NOMO-1 treated with DMSO at 0.1 percent for 48 hours (cell line): ENCODE measurements at regions not wholly inside any gene's neighbourhood (a gene's known extent, or its start where the extent isn't known, plus 50 kb on each side); places are given as distances from the start of the nearest gene placed in this dataset.

ENCODE experiments used
- DNase-seq: peaks from one replicate; lab custom pipeline; 2025; ENCODE audit not compliant: unreplicated experiment; lab: John Stamatoyannopoulos, UW

- DNase-seq: no peak
Observed at GRCh38 chr5:85823462-85824426, 794.0 kb upstream of the COX7C start.

- no peak for DNase-seq
Observed at GRCh38 chr5:85838781-85839180, 779.0 kb upstream of the COX7C start.

- no peak for DNase-seq
Observed at GRCh38 chr5:85841653-85842052, 776.1 kb upstream of the COX7C start.

GRCh38 chr5:85843535-85843934 lies 774.2 kb upstream of the COX7C start:
- DNase-seq: no peak

DNA sequence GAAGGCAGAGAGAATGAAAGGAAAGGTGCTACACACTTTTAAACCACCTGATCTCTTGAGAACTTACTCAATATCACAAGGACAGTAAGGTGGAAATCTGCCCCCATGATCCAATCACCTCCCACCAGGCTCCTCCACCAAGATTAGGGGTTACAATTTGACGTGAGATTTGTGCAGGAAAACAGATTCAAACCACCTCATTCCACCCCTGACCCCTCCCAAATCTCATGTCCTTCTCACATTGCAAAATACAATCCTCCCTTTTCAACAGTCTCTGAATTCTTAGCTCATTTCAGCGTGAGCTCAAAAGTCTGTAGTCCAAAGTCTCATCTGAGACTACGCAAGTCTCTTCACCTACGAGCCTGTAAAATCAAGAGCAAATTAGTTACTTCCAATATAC lies 768.3 kb upstream of the COX7C start:
- no peak for DNase-seq

DNA sequence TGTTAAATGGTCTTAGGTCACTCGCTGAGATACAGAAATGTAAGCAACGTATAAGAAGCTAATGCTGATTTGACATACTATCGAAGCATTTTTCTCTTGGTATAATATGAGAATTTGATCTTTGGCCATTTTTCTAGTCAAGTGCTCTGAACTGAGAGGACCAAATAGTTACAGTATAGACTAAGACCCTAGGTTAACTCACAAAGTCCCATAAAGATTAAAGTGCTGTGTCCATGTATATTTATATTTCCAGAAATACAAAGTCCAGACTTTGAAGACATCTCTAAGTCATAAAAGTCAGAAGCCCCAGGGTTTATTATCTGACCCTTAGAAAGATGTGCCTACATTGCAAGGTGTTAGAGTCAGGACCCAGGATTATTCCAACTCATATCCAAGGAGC lies 752.4 kb upstream of the COX7C start:
- no peak for DNase-seq

GRCh38 chr5:85868070-85868469 lies 749.7 kb upstream of the COX7C start:
- no peak for DNase-seq

DNA sequence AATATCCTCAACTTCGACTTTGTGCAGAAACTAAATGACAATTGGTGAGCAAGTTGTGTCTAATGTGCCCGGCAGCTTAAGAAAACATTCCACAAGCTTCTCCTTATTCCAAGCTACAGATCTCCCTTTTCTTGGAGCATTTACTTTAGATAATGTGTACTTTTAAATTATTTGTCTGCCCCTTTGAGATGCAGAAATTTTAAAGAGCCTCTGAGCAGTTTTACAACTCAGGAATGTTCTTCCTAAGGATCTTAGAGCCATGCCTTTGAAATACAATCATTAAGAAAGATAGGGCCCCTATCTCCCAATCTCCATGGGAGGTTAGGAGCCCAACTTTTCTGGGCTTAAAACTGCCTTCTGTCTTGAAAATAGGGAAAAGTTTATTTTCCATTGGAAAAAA lies 723.7 kb upstream of the COX7C start:
- DNase-seq: no peak

- no peak for DNase-seq
Observed at GRCh38 chr5:85896514-85896913, 721.2 kb upstream of the COX7C start.

GRCh38 chr5:85906460-85906859 lies 711.3 kb upstream of the COX7C start:
- no peak for DNase-seq

GRCh38 chr5:85910335-85910734 lies 707.4 kb upstream of the COX7C start:
- no peak for DNase-seq

- DNase-seq: no peak
Observed at GRCh38 chr5:85920984-85921383, 696.8 kb upstream of the COX7C start.

DNA sequence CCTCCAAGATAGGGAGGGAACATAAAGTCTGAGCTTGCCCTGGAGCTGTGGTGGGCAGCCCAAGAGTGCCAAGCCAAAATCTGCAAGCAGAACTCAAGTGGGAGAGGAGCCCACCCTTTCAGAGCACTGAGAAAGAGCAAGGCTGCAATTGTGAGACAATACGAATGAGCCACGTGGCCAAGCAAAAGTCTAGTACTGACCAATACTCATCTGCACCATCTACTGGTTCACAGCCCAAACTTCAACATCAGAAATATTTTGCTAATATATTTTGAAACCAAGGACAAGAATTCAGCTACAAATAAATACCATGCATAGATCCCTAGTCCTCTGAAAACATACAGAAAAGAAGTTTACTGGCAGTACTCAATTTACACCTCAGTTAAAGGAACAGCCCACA lies 696.2 kb upstream of the COX7C start:
- no peak for DNase-seq

DNA sequence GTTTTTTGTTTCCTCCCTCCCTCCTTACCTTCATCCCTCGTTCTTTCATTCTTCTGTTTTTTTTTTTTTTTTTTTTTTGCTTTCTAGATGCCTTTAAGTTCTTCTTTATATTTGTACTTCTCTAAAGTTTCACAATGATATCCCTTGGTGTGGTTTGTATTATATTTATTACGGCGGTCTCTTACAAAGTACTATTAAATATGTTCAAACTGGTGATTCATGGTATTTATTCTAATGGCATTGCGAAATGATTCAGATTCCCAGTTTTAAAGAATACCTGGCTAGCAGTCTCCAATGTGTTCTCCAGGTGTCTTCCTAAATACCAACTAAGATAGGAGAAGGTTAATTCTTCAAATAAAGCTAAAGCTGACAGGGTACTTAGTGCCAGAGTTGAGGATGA lies 690.1 kb upstream of the COX7C start:
- DNase-seq: no peak

DNA sequence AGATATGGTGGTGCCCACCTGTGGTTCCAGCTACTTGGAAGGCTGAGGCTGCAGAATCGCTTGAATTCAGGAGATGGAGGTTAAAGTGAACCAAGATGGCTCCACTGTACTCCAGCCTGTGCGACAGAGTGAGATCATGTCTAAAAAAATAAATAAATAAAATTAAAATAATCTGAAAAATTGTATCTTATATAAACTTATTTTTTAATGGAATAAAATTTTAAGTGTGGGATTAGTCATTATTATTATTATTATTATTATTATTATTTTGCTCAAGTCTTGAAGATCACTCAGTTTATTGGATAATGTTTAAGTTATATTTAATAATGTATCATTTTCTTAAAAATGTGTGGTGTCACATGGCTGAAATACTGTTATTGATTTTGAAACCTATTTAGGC lies 688.0 kb upstream of the COX7C start:
- no peak for DNase-seq

GRCh38 chr5:85931220-85931619 lies 686.5 kb upstream of the COX7C start:
- DNase-seq: no peak

- no peak for DNase-seq
Observed at GRCh38 chr5:85938201-85938600, 679.5 kb upstream of the COX7C start.

DNA sequence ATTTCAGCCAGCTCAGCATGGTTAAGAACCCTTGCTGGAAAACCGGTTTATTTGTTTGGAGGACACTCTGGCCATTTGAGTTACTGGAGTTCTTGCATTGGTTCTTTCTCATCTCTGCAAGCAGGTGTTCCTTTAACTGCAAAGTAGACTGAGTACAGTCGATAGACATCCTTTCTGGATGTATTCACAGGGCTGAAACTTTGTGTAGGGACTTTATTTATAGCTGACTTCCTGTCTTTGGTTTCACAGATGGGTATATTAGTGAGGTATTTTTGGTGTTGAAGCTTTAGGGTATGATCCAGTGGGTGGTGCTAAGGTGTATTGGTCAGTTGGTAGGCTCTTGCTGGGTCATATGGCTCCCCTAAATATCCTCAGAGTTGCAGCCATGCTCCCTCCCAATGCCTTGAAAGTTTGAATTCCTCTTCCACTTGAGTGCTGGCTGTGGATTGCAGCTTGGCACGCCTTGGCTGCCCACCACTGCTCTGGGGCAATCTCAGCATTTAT lies 666.0 kb upstream of the COX7C start:
- DNase-seq: no peak

DNA sequence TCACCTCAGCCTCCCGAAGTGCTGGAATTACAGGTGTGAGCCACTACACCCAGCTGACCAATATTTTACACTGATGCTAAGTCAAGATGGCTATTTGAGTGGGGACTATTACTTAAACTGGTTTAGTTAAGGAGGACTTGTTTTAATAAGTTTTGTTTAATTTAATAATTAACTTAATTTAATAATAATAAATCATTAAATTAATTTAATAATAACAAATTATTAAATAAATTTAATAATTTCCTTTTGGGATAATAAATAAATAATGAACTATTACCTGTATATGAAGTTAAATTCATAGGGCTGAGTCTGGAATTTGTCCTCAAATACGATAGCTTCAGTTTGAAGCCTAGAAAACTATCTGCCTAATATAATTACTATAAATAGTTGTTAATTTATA lies 665.1 kb upstream of the COX7C start:
- DNase-seq: no peak

DNA sequence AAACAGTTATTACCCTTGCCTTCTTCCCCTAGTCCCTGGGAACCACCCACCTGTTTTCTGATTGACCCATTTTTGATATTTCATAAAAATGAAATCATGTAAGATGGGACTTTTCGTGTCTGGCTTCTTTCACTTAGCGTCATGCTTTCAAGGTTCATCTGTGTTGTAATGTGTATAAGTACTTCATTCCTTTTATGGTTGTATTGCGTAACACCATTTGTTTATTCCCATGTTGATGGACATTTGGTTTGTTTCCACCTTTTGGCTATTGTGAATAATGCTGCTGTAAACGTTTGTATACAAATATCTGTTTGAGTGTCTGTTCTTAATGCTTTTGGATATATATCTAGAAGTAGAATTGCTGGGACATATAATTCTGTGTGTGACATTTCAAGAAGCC lies 650.1 kb upstream of the COX7C start:
- DNase-seq: no peak

DNA sequence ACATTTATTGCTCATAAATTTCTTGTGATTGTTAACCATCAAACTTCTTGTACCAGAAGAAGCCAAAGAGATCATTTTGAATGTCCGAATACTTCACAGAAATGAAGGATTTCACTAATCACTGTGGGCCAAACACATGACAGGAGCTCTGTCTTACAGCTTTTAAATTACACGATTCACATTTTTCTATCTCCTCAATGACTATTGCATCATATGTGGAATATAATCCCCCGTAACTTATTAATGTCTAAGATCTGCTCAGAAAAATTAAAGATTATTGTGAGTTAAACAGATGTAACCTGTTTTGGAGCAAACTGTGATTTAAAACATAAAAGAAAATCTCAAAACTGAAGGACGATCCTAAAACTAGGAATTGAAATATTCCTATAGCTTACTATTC lies 645.2 kb upstream of the COX7C start:
- DNase-seq: no peak

DNA sequence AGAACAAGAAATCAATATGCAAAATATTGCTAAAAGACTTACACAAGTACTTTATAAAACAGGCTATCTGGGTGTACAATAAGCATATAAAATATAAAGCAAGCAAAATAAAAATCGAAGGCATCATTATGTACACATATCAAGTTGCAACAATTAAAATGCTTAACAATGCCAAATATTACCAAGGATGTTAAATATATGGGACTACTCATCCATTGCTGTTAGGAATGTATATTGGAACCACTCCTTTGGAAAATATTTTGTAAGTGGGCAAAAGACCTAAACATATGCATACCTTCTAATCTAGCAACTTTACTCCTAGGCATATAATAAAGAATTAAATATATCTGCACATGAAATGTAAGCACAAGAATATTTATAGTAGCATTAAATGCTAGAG lies 632.6 kb upstream of the COX7C start:
- no peak for DNase-seq

DNA sequence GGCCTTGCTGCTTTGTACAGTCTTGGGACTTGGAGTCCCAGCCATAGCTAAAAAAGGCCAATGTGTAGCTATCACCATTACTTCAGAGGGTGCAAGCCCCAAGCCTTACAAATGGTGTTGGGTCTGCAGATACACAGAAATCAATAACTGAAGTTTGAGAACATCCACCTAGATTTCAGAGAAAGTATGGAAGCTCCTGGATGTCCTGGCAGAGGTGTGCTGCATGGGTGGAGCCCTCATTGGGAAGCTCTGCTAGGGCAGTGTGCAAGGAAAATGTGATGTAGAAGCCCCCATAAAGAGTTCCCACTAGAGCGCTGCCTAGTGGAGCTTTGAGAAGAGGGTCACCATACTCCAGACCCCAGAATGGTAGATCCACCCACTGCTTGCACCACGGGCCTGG lies 626.7 kb upstream of the COX7C start:
- DNase-seq: no peak
